ENCODE measurements at regions not wholly inside any gene's neighbourhood (a gene's known extent, or its start where the extent isn't known, plus 50 kb on each side); places are given as distances from the start of the nearest gene placed in this dataset.

DNA sequence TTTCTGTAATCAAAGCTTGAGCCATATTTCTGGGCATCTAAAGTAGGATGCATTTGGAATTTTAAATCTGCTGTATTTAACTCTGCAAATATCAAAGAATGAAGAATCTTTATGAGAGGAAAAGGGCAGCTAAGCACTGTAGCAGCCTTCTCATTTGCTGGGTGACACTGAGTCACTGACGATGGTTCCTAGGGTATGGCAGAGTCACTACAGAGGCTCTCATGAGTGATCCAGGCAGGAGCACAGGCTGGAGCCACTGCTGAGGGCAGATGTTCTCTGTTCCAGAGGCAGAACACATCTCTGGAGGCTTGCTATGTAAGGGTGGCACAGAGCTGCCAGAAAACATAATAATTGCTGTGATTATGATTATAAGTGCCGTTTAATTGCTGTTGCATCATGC lies 340.7 kb upstream of the HTR2A start:
- Histone ChIP-seq H3K79me2 (ENCODE audit: control insufficient read depth, insufficient read depth, low read length) (no peaks in the 10 kb centered on the region), H4K20me1 (ENCODE audit: control insufficient read depth, extremely low read depth, insufficient read depth, low read length) (no peaks in the 10 kb centered on the region), H3K9ac (ENCODE audit: control insufficient read depth, extremely low read depth, insufficient read depth, low read length) (no peak overlapping the region), H3K4me2 (ENCODE audit: control insufficient read depth, extremely low read depth, insufficient read depth, low read depth, low read length) (no peak overlapping the region), H3K27ac (ENCODE audit: control insufficient read depth, insufficient read depth, low read length) (no peak overlapping the region), H3K36me3 (ENCODE audit: control insufficient read depth in 2 of 2, extremely low read depth in 1 of 2, insufficient read depth in 2 of 2, low read length in 2 of 2) (no peaks in the 10 kb centered on the region), H3K4me1 (ENCODE audit: control insufficient read depth, extremely low read depth, insufficient read depth, low read length) (no peaks in the 10 kb centered on the region), H2AFZ (ENCODE audit: control insufficient read depth, low read length) (no peak overlapping the region), H3K27me3 (ENCODE audit: control insufficient read depth, extremely low read depth, insufficient read depth, low read length) (no peaks in the 10 kb centered on the region), H3K4me3 (ENCODE audit: control insufficient read depth in 2 of 3, extremely low read depth in 1 of 3, insufficient read depth in 2 of 3, low read depth in 1 of 3, low read length in 3 of 3) (no peak overlapping the region), H3K9me1 (ENCODE audit: control insufficient read depth, extremely low read depth, insufficient read depth, low read length) (no peaks in the 10 kb centered on the region), H3K9me3 (ENCODE audit: control insufficient read depth, low read depth, low read length) (no peaks in the 10 kb centered on the region)
- TF ChIP-seq, protein P1, sequence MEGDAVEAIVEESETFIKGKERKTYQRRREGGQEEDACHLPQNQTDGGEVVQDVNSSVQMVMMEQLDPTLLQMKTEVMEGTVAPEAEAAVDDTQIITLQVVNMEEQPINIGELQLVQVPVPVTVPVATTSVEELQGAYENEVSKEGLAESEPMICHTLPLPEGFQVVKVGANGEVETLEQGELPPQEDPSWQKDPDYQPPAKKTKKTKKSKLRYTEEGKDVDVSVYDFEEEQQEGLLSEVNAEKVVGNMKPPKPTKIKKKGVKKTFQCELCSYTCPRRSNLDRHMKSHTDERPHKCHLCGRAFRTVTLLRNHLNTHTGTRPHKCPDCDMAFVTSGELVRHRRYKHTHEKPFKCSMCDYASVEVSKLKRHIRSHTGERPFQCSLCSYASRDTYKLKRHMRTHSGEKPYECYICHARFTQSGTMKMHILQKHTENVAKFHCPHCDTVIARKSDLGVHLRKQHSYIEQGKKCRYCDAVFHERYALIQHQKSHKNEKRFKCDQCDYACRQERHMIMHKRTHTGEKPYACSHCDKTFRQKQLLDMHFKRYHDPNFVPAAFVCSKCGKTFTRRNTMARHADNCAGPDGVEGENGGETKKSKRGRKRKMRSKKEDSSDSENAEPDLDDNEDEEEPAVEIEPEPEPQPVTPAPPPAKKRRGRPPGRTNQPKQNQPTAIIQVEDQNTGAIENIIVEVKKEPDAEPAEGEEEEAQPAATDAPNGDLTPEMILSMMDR (optimal IDR thresholded peaks at IDR 0.05 in 1 of 3, IDR thresholded peaks at IDR 0.05 in 1 of 3, conservative IDR thresholded peaks at IDR 0.05 in 1 of 3; ENCODE audit: extremely low read depth in 1 of 3, insufficient read depth in 2 of 3, low read length in 3 of 3) = no peak
- TF ChIP-seq EZH2 (IDR thresholded peaks at IDR 0.05; ENCODE audit: low read length) = no peak
- no peak for DNase-seq (ENCODE audit: low read depth, low spot score)
- dilution Hi-C loops (cut with MboI; ENCODE audit: extremely low pct_ligation_motif_present, low sequenced_read_pairs) = no loop called here
- FAIRE-seq = no peak

DNA sequence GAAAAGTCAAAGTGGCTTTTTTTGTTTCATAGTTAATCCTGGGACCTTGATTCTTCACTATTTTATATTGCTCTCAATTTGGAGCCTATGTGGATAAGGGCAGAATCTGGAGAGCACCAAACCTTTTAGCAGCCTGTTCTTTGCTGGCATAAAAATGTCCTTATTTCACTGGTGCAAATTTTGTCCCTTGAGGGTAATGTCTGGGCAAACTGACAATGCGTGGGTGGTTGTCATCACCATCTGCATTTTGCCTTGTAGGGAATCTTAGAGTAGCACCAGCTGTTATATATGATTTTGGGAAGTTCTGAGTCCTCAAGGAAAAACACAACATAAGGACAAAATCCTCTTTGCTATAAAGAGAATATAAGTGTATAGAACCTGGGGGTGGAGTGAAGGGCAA lies 336.9 kb upstream of the HTR2A start:
- Histone ChIP-seq H3K9ac (ENCODE audit: control insufficient read depth, extremely low read depth, insufficient read depth, low read length) (no peak overlapping the region), H3K4me1 (ENCODE audit: control insufficient read depth, extremely low read depth, insufficient read depth, low read length) (no peaks in the 10 kb centered on the region), H3K27ac (ENCODE audit: control insufficient read depth, insufficient read depth, low read length) (no peak overlapping the region), H2AFZ (ENCODE audit: control insufficient read depth, low read length) (no peak overlapping the region), H3K36me3 (ENCODE audit: control insufficient read depth in 2 of 2, extremely low read depth in 1 of 2, insufficient read depth in 2 of 2, low read length in 2 of 2) (no peaks in the 10 kb centered on the region), H3K27me3 (ENCODE audit: control insufficient read depth, extremely low read depth, insufficient read depth, low read length) (no peaks in the 10 kb centered on the region), H3K9me3 (ENCODE audit: control insufficient read depth, low read depth, low read length) (no peaks in the 10 kb centered on the region), H4K20me1 (ENCODE audit: control insufficient read depth, extremely low read depth, insufficient read depth, low read length) (no peaks in the 10 kb centered on the region), H3K79me2 (ENCODE audit: control insufficient read depth, insufficient read depth, low read length) (no peaks in the 10 kb centered on the region), H3K4me2 (ENCODE audit: control insufficient read depth, extremely low read depth, insufficient read depth, low read depth, low read length) (no peak overlapping the region), H3K4me3 (ENCODE audit: control insufficient read depth in 2 of 3, extremely low read depth in 1 of 3, insufficient read depth in 2 of 3, low read depth in 1 of 3, low read length in 3 of 3) (no peak overlapping the region), H3K9me1 (ENCODE audit: control insufficient read depth, extremely low read depth, insufficient read depth, low read length) (no peaks in the 10 kb centered on the region)
- FAIRE-seq (no peak), DNase-seq (ENCODE audit: low read depth, low spot score) (no peak)
- dilution Hi-C loops (cut with MboI; ENCODE audit: extremely low pct_ligation_motif_present, low sequenced_read_pairs) = no loop called here
- TF ChIP-seq, protein P1 (optimal IDR thresholded peaks at IDR 0.05 in 1 of 3, IDR thresholded peaks at IDR 0.05 in 1 of 3, conservative IDR thresholded peaks at IDR 0.05 in 1 of 3; ENCODE audit: extremely low read depth in 1 of 3, insufficient read depth in 2 of 3, low read length in 3 of 3) = no peak
- TF ChIP-seq EZH2 (IDR thresholded peaks at IDR 0.05; ENCODE audit: low read length) = no peak
